HG02870 (cell line): ENCODE measurements at regions not wholly inside any gene's neighbourhood (a gene's known extent, or its start where the extent isn't known, plus 50 kb on each side); places are given as distances from the start of the nearest gene placed in this dataset.
"Not testable (repeated sequence)": the region's sequence is repeated elsewhere in the genome, so short reads cannot be mapped to it uniquely, and the experiment has no call there.

ENCODE experiments used
- ATAC-seq: cut with Tn5 transposase; IDR thresholded peaks from one replicate; pipeline ENCODE4 v1.9.1; 2021; ENCODE audit warnings: mild to moderate bottlenecking, moderate library complexity; ENCODE audit not compliant: unreplicated experiment

GRCh38 chr6:67608099-67608749 is 1026.9 kb upstream of the ADGRB3 start:
- ATAC-seq: no peak

DNA sequence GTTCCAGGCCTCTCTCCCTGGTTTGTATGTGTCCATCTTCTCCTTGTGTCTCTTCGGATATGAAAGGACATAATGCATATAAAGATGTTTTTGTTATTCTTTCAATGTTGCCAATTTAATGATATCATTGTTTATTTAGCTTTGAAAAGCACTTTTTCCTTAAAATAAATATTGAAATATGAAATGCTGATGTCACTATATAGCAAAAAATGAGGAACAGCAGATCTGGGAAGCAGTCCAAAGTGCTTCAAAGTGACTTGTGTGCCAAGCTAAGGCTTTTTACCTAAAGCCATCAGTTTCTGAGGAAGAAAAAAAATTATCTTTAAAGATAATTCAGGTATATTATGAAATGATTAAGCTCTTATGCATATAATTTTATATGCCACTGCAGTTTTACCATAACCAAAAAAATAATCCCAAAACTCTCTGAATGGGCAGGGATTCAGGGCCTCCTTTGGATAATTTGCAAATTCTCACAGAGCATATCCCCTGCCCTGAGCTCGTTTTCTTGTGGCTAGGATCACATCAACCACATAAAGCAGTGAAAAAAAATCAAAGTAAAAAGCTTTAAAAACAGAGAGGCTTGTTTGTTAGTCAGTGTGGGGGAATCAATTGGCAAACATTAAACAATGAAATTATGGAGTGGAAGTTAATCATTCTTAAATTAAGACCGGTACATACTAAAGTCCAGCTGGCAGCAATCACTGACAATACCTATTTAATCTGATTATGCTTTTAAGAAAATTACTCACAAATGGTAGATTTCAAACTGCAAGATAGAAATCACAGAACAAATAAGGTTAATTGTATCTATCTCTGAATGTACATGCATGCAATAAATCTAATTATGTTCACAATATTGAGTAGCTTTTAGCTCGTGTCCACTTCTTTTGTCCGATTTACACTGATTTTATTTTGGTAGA is 1027.9 kb upstream of the ADGRB3 start:
- no peak for ATAC-seq

GRCh38 chr6:67594366-67594765 is 1040.7 kb upstream of the ADGRB3 start:
- ATAC-seq: no peak

- ATAC-seq: no peak
Measured at GRCh38 chr6:67593247-67593646, 1041.8 kb upstream of the ADGRB3 start.

- no peak for ATAC-seq
Measured at GRCh38 chr6:67591910-67592309, 1043.2 kb upstream of the ADGRB3 start.

DNA sequence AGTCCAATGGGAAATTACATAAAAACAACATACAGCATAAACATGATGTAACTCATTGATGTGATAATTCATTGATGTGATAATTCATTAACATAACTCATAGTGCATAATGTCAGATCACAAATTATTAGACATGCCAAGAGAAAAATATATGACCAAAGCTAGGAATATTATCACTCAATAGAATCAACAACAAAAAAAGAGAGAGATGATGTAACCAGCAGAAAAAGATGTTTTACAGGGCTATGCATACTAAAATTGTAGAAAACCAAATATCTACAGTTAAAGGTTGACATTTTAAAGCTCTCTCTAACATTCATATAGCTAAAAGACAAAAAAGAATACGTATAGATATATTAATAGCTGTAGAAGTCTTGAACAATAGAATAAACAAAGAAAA is 1067.2 kb upstream of the ADGRB3 start:
- no peak for ATAC-seq

DNA sequence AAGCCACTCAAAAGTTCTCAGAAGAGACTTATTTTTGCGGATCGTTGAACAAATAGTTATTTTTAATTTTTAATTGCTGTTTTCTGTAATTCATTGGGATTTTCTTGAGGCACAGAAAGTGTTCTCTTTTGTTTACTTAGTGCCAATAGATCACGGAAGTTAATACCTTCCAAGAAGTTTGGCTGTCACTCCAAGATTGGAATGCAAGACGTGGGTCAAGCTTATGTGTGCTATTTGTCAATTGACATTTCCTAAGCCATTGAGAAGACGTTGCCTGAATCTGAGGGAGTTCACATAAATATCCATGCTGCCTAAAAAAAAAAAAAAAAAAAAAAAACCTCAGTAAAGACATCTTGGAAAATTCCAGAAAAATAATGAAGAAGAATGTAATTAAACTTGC is 1071.4 kb upstream of the ADGRB3 start:
- ATAC-seq: no peak

- no peak for ATAC-seq
Measured at GRCh38 chr6:67560068-67560467, 1075.0 kb upstream of the ADGRB3 start.

GRCh38 chr6:67558985-67559384 is 1076.1 kb upstream of the ADGRB3 start:
- ATAC-seq: no peak

DNA sequence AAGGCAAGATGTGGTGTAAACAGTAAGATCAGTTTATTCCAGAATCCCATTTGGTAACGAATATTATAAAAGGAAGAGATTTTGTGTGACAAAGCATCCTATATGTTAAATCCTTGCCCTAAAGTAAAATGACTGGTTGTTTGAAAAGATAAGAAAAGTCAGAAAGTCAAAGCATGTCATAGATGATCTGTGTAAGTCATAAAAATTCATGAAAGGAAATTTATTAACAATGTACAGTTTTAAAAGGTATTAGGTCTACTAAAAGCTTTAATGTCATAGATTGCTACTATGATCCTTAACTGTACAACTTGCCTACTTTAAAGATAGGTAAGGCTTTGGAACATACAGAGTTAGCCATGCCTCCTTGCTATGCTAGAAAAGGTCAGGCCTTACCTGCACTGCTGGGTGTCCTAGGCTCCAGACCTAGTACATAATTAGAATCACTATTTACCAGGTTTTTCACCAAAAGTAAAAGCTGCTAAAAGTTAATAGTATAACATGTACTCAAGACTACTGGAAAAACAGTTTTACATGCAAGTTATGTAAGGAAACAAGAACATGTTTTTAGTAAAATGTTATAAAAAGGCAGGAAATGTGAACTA is 1090.1 kb upstream of the ADGRB3 start:
- no peak for ATAC-seq

DNA sequence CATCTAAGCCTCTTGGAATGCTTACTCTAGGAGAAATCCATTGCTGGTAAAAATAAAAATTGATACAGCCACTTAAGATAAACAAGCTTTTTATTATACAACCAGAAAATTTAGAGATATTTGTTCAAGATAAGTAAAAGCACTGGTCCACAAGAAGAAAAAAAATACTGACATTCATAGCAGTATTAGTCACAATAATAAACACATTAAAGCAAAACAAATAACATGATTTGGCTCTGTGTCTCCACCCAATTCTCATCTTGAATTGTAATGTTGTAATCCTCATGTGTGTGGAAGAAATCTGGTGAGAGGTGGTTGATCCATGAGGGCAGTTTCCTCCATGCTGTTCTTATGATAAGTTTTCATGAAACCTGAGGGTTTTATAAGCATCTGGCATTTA is 1093.5 kb upstream of the ADGRB3 start:
- no peak for ATAC-seq

- ATAC-seq: no peak
Measured at GRCh38 chr6:67538032-67538431, 1097.0 kb upstream of the ADGRB3 start.

DNA sequence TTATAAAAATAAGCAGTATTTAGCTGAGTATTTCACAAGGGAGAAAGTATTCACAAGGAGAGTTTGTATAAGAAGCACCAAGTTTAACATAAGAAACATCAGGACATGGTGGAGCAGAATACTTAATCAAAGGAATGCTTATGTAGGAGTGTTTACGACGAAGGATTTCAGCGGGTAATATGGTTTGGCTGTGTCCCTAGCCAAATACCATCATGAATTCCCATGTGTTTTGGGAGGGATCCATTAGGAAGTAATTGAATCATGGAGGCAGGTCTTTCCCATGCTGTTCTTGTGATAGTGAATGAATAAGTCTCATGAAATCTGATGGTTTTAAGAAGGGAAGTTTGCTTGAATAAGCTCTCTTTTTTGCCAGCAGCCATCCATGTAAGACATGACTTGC is 1099.1 kb upstream of the ADGRB3 start:
- ATAC-seq: no peak

GRCh38 chr6:67506352-67506751 is 1128.7 kb upstream of the ADGRB3 start:
- no peak for ATAC-seq

- ATAC-seq: no peak
Measured at GRCh38 chr6:67501755-67502154, 1133.3 kb upstream of the ADGRB3 start.

GRCh38 chr6:67497749-67498148 is 1137.3 kb upstream of the ADGRB3 start:
- no peak for ATAC-seq

GRCh38 chr6:67496191-67496590 is 1138.9 kb upstream of the ADGRB3 start:
- ATAC-seq: no peak

- ATAC-seq: no peak
Measured at GRCh38 chr6:67493682-67494081, 1141.4 kb upstream of the ADGRB3 start.

DNA sequence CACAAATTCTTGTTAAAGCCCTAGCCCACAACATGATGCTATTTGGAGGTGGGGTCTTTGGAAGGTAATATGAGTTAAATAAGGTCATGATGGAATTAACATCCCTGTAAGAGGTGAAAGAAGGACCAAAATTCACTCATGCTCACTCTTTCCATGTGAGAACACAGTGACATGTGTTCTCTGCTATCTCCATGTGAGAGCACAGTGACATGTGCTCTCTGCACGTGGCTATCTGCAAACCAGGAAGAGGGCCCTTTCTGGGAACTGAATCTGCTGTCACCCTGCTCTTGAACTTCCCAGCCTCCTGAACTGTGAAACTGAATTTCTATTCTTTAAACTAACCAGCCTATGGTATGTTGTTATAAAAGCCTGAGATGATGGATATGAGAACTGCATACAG is 1159.4 kb upstream of the ADGRB3 start:
- ATAC-seq: no peak

- no peak for ATAC-seq
Measured at GRCh38 chr6:67467341-67467740, 1167.7 kb upstream of the ADGRB3 start.

DNA sequence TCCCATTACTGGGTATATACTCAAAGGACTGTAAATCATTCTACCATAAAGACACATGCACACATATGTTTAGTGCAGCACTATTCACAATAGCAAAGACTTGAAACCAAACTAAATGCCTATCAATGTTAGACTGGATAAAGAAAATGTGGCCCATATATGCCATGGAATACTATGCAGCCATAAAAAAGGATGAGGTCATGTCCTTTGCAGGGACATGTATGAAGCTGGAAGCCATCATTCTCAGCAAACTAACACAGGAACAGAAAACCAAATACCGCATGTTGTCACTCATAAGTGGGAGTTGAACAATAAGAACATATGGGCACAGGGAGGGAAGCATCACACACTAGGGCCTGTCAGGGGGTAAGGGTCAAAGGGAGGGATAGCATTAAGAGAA is 1172.4 kb upstream of the ADGRB3 start:
- ATAC-seq: not testable (repeated sequence)

DNA sequence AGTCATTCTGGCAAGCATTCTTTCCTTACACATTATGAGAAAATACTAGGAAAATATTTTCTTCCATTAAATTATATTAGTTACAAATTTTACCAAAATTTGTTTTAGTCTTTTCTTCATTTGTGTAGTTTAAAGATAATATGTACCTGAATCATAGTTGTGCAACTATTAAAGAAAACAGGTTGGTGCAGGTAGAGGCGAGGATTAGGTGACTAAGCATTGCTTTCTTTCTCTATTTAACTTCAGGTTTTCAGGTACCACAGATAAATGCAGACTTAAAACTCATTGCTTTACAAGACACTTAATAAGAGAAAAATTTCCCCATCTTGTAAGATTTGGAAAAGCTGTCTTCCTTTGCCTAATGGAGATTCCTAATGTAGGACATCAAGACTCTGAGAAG is 1175.5 kb upstream of the ADGRB3 start:
- no peak for ATAC-seq
